SH-SY5Y (cell line): ENCODE measurements at regions not wholly inside any gene's neighbourhood (a gene's known extent, or its start where the extent isn't known, plus 50 kb on each side); places are given as distances from the start of the nearest gene placed in this dataset.

Experiments
- GATA2 ChIP-seq: IDR thresholded peaks from 2 replicates; pipeline ENCODE4 v1.6.1; 2011; ENCODE audit warnings: mild to moderate bottlenecking, low read depth, low read length
- GATA3 ChIP-seq: IDR thresholded peaks from 2 replicates; pipeline ENCODE4 v1.6.1; 2011; ENCODE audit warnings: low read depth, mild to moderate bottlenecking, low read length, moderate library complexity

DNA sequence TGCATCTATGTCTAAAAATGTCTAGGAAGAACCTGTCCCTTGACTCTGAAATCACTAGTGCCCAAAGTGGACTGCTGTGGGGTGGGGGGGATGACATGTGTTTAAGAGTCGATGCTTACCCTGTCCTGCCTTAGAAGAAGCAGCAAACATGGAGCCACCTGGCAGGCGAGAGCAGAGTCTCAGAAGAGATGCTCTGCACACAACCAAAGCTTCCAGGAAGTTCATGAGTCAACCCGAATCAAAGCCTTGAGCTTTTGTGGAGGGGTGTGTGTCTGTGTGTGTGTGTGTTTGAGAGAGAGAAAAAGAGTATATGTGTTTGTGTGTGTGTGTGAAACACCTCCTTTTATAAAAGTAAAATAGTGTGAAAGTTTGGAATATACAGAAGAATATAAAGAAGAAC lies 269.9 kb downstream of the ALDH8A1 start:
- TF ChIP-seq GATA2 (no peak), GATA3 (no peak)
